ENCODE measurements at regions not wholly inside any gene's neighbourhood (a gene's known extent, or its start where the extent isn't known, plus 50 kb on each side); places are given as distances from the start of the nearest gene placed in this dataset.

- DNase-seq, result no peak
Measured at GRCh38 chr21:25422610-25423608, 184.4 kb downstream of the MRPL39 start.

- DNase-seq, result peak; percentile 57
Measured at GRCh38 chr21:25421321-25422028, 185.8 kb downstream of the MRPL39 start.

- no peak for DNase-seq
Measured at GRCh38 chr21:25420831-25421230, 186.4 kb downstream of the MRPL39 start.

GRCh38 chr21:25416669-25417068 lies 190.6 kb downstream of the MRPL39 start:
- no peak for DNase-seq

GRCh38 chr21:25412100-25412499 lies 195.2 kb downstream of the MRPL39 start:
- no peak for DNase-seq

GRCh38 chr21:25409978-25410377 lies 197.3 kb downstream of the MRPL39 start:
- DNase-seq, result no peak

GRCh38 chr21:25408666-25409065 lies 198.6 kb downstream of the MRPL39 start:
- no peak for DNase-seq

- no peak for DNase-seq
Measured at GRCh38 chr21:25406887-25407579, 200.2 kb downstream of the MRPL39 start.

GRCh38 chr21:25405984-25406383 lies 201.3 kb downstream of the MRPL39 start:
- DNase-seq, result no peak

GRCh38 chr21:25402134-25402961 lies 204.9 kb downstream of the MRPL39 start:
- no peak for DNase-seq

- no peak for DNase-seq
Measured at GRCh38 chr21:25400427-25400826, 206.9 kb downstream of the MRPL39 start.

- no peak for DNase-seq
Measured at GRCh38 chr21:25398630-25399029, 208.7 kb downstream of the MRPL39 start.

- DNase-seq, result peak; percentile 82
Measured at GRCh38 chr21:25396135-25396711, 211.1 kb downstream of the MRPL39 start.

- no peak for DNase-seq
Measured at GRCh38 chr21:25391777-25392176, 215.5 kb downstream of the MRPL39 start.

- DNase-seq, result no peak
Measured at GRCh38 chr21:25390701-25391100, 216.6 kb downstream of the MRPL39 start.

GRCh38 chr21:25387665-25388064 lies 219.6 kb downstream of the MRPL39 start:
- DNase-seq, result no peak

- no peak for DNase-seq
Measured at GRCh38 chr21:25385911-25386474, 221.3 kb downstream of the MRPL39 start.

- no peak for DNase-seq
Measured at GRCh38 chr21:25385341-25385740, 221.9 kb downstream of the MRPL39 start.

GRCh38 chr21:25384782-25385181 lies 222.5 kb downstream of the MRPL39 start:
- no peak for DNase-seq

- DNase-seq, result no peak
Measured at GRCh38 chr21:25383545-25383944, 223.7 kb downstream of the MRPL39 start.

- DNase-seq, result no peak
Measured at GRCh38 chr21:25381936-25382452, 225.3 kb downstream of the MRPL39 start.

Data from stimulated activated naive CD4-positive, alpha-beta T cell treated with Interleukin-2 at 50 U/mL for 16 hours (primary cell).